NCI-H146 treated with DMSO at 0.1 percent for 48 hours (cell line): ENCODE measurements at regions not wholly inside any gene's neighbourhood (a gene's known extent, or its start where the extent isn't known, plus 50 kb on each side); places are given as distances from the start of the nearest gene placed in this dataset.

Experiments
- DNase-seq: peaks from one replicate; lab custom pipeline; 2025; ENCODE audit not compliant: unreplicated experiment; lab: John Stamatoyannopoulos, UW

GRCh38 chr6:23957017-23957416 lies 169.0 kb upstream of the NRSN1 start:
- no peak for DNase-seq

GRCh38 chr6:23964865-23965264 lies 161.2 kb upstream of the NRSN1 start:
- DNase-seq = no peak

GRCh38 chr6:23969344-23969743 lies 156.7 kb upstream of the NRSN1 start:
- DNase-seq = no peak

GRCh38 chr6:23977706-23978105 lies 148.3 kb upstream of the NRSN1 start:
- DNase-seq = no peak

GRCh38 chr6:23980965-23981364 lies 145.1 kb upstream of the NRSN1 start:
- no peak for DNase-seq

- DNase-seq = no peak
Measured at GRCh38 chr6:23981923-23982322, 144.1 kb upstream of the NRSN1 start.

- no peak for DNase-seq
Measured at GRCh38 chr6:23983735-23984134, 142.3 kb upstream of the NRSN1 start.

- DNase-seq = no peak
Measured at GRCh38 chr6:23985015-23985414, 141.0 kb upstream of the NRSN1 start.

GRCh38 chr6:23989885-23990533 lies 136.0 kb upstream of the NRSN1 start:
- DNase-seq = no peak

- DNase-seq = no peak
Measured at GRCh38 chr6:23994013-23994412, 132.0 kb upstream of the NRSN1 start.

- no peak for DNase-seq
Measured at GRCh38 chr6:24004062-24004461, 122.0 kb upstream of the NRSN1 start.

- DNase-seq = no peak
Measured at GRCh38 chr6:24004659-24005058, 121.4 kb upstream of the NRSN1 start.

- no peak for DNase-seq
Measured at GRCh38 chr6:24006254-24006653, 119.8 kb upstream of the NRSN1 start.

GRCh38 chr6:24009319-24009718 lies 116.7 kb upstream of the NRSN1 start:
- DNase-seq = peak; percentile 91

GRCh38 chr6:24010133-24010532 lies 115.9 kb upstream of the NRSN1 start:
- peak; percentile 31 for DNase-seq

- DNase-seq = no peak
Measured at GRCh38 chr6:24016286-24016685, 109.7 kb upstream of the NRSN1 start.

- no peak for DNase-seq
Measured at GRCh38 chr6:24016857-24017256, 109.2 kb upstream of the NRSN1 start.

GRCh38 chr6:24019393-24019792 lies 106.6 kb upstream of the NRSN1 start:
- DNase-seq = no peak

GRCh38 chr6:24019830-24020229 lies 106.2 kb upstream of the NRSN1 start:
- DNase-seq = no peak

GRCh38 chr6:24026050-24026449 lies 100.0 kb upstream of the NRSN1 start:
- DNase-seq = no peak

- DNase-seq = no peak
Measured at GRCh38 chr6:24031496-24031895, 94.5 kb upstream of the NRSN1 start.

- DNase-seq = no peak
Measured at GRCh38 chr6:24032896-24033688, 92.9 kb upstream of the NRSN1 start.

GRCh38 chr6:24043848-24044247 lies 82.2 kb upstream of the NRSN1 start:
- DNase-seq = no peak
